NT2/D1 (cell line): ENCODE measurements at regions not wholly inside any gene's neighbourhood (a gene's known extent, or its start where the extent isn't known, plus 50 kb on each side); places are given as distances from the start of the nearest gene placed in this dataset.

ENCODE experiments used
- DNase-seq: peaks from one replicate; pipeline ENCODE4 v3.0.0-alpha.2; 2011; ENCODE audit warnings: low read depth, low spot score
- H3K27me3 ChIP-seq: 2 replicates; pipeline ENCODE4 v1.6.0; 2011; ENCODE audit warnings: mild to moderate bottlenecking; ENCODE audit not compliant: insufficient read length, insufficient read depth
- H3K36me3 ChIP-seq: 2 replicates; pipeline ENCODE4 v1.6.1; 2011; ENCODE audit warnings: mild to moderate bottlenecking, low read length, mixed read lengths; ENCODE audit not compliant: insufficient read depth, insufficient read length
- H3K4me1 ChIP-seq: 2 replicates; pipeline ENCODE4 v1.5.1; 2011; ENCODE audit not compliant: insufficient read depth, insufficient read length
- H3K4me3 ChIP-seq: 2 replicates; pipeline ENCODE4 v1.5.1; 2011; ENCODE audit warnings: low read depth; ENCODE audit not compliant: insufficient read length
- H3K9ac ChIP-seq: 2 replicates; pipeline ENCODE4 v1.6.0; 2011; ENCODE audit warnings: low read depth; ENCODE audit not compliant: insufficient read length
- H3K9me3 ChIP-seq: 2 replicates; pipeline ENCODE4 v1.5.1; 2011; ENCODE audit warnings: mild to moderate bottlenecking, low read length; ENCODE audit not compliant: insufficient read depth
- SUZ12 ChIP-seq: IDR thresholded peaks from 2 replicates; pipeline ENCODE4 v1.6.1; 2011; ENCODE audit not compliant: insufficient read length, insufficient read depth; ENCODE audit errors: extremely low read depth
- YY1 ChIP-seq: IDR thresholded peaks from 2 replicates; pipeline ENCODE4 v1.6.1; 2011; ENCODE audit not compliant: insufficient read length, insufficient read depth
- ZNF274 ChIP-seq: IDR thresholded peaks from 2 replicates; pipeline ENCODE4 v1.6.1; 2011; ENCODE audit warnings: mild to moderate bottlenecking, low read depth, low read length

GRCh38 chr11:121807051-121807450 is 309.0 kb downstream of the BLID start:
- Histone ChIP-seq H3K4me3 (no peak overlapping the region), H3K27me3 (no peaks in the 10 kb centered on the region), H3K36me3 (no peaks in the 10 kb centered on the region), H3K9ac (no peak overlapping the region), H3K4me1 (no peaks in the 10 kb centered on the region), H3K9me3 (0 out of 2 replicates have a peak, but pooled peaks cover 3% of the 10 kb centered on the region)
- no peak for TF ChIP-seq ZNF274
- no peak for TF ChIP-seq SUZ12
- no peak for TF ChIP-seq YY1
- no peak for DNase-seq

GRCh38 chr11:121802542-121802941 is 313.5 kb downstream of the BLID start:
- Histone ChIP-seq H3K36me3 (no peaks in the 10 kb centered on the region), H3K9me3 (peaks cover 15% of the 10 kb centered on the region; the same call in 1 of the 2 replicates), H3K4me3 (no peak overlapping the region), H3K27me3 (no peaks in the 10 kb centered on the region), H3K9ac (no peak overlapping the region), H3K4me1 (no peaks in the 10 kb centered on the region)
- DNase-seq = no peak
- no peak for TF ChIP-seq ZNF274
- no peak for TF ChIP-seq YY1
- TF ChIP-seq SUZ12 = no peak

- TF ChIP-seq SUZ12 = no peak
- TF ChIP-seq YY1 = no peak
- TF ChIP-seq ZNF274 = no peak
- H3K27me3 ChIP-seq = no peaks in the 10 kb centered on the region
- no peak for DNase-seq
- peaks cover 15% of the 10 kb centered on the region; the same call in 1 of the 2 replicates for H3K9me3 ChIP-seq
- H3K4me1 ChIP-seq = no peaks in the 10 kb centered on the region
- H3K36me3 ChIP-seq = no peaks in the 10 kb centered on the region
- H3K4me3 ChIP-seq = no peak overlapping the region
- H3K9ac ChIP-seq = no peak overlapping the region
Observed at GRCh38 chr11:121801781-121802180, 314.2 kb downstream of the BLID start.

GRCh38 chr11:121801394-121801748 is 314.6 kb downstream of the BLID start:
- Histone ChIP-seq H3K4me1 (no peaks in the 10 kb centered on the region), H3K4me3 (peak overlapping the region; percentile 4), H3K9ac (peak overlapping the region; percentile 8), H3K9me3 (peaks cover 15% of the 10 kb centered on the region; the same call in 1 of the 2 replicates), H3K36me3 (no peaks in the 10 kb centered on the region), H3K27me3 (no peaks in the 10 kb centered on the region)
- TF ChIP-seq SUZ12 = no peak
- TF ChIP-seq YY1 = no peak
- no peak for TF ChIP-seq ZNF274
- no peak for DNase-seq

- Histone ChIP-seq H3K4me3 (peak overlapping the region; percentile 4), H3K4me1 (no peaks in the 10 kb centered on the region), H3K36me3 (no peaks in the 10 kb centered on the region), H3K9ac (peak overlapping the region; percentile 32), H3K27me3 (no peaks in the 10 kb centered on the region), H3K9me3 (peaks cover 15% of the 10 kb centered on the region; the same call in 1 of the 2 replicates)
- no peak for TF ChIP-seq ZNF274
- TF ChIP-seq YY1 = no peak
- no peak for TF ChIP-seq SUZ12
- peak; percentile 91 for DNase-seq
Observed at GRCh38 chr11:121800731-121801393, 315.2 kb downstream of the BLID start.

- Histone ChIP-seq H3K4me3 (peak overlapping the region; percentile 6), H3K9me3 (peaks cover 15% of the 10 kb centered on the region; the same call in 1 of the 2 replicates), H3K9ac (no peak overlapping the region), H3K27me3 (no peaks in the 10 kb centered on the region), H3K36me3 (no peaks in the 10 kb centered on the region), H3K4me1 (no peaks in the 10 kb centered on the region)
- TF ChIP-seq SUZ12 (no peak), ZNF274 (no peak), YY1 (no peak)
- DNase-seq = no peak
Observed at GRCh38 chr11:121800240-121800639, 315.8 kb downstream of the BLID start.

GRCh38 chr11:121797496-121797895 is 318.5 kb downstream of the BLID start:
- Histone ChIP-seq H3K36me3 (no peaks in the 10 kb centered on the region), H3K9ac (no peak overlapping the region), H3K9me3 (peaks cover 15% of the 10 kb centered on the region; the same call in 1 of the 2 replicates), H3K27me3 (no peaks in the 10 kb centered on the region), H3K4me1 (no peaks in the 10 kb centered on the region), H3K4me3 (no peak overlapping the region)
- TF ChIP-seq SUZ12 = no peak
- TF ChIP-seq ZNF274 = no peak
- TF ChIP-seq YY1 = no peak
- DNase-seq = no peak
